GM23338 (cell line): ENCODE measurements at regions not wholly inside any gene's neighbourhood (a gene's known extent, or its start where the extent isn't known, plus 50 kb on each side); places are given as distances from the start of the nearest gene placed in this dataset.

Source experiments
- ATAC-seq: fragments of 200-7000 bp; cut with Tn5 transposase; 3 replicates; pipeline ENCODE4 v1.9.1; 2020
- DNase-seq: peaks from one replicate; pipeline ENCODE4 v3.0.0-alpha.2; 2015; ENCODE audit warnings: low spot score
- H2AFZ ChIP-seq: fragments of 200-600 bp; sonication (generic); 2 replicates; pipeline ENCODE4 v1.8.0; 2016; ENCODE audit warnings: antibody characterized with exemption, mild to moderate bottlenecking, moderate library complexity
- H3F3A ChIP-seq: fragments of 200-600 bp; sonication (generic); replicated peaks from 2 replicates; pipeline ENCODE4 v1.8.0; 2017; ENCODE audit warnings: antibody characterized with exemption, mixed run types, low read depth
- H3K27ac ChIP-seq: fragments of 200-600 bp; sonication (generic); 2 replicates; pipeline ENCODE4 v1.6.1; 2016; ENCODE audit warnings: low read depth
- H3K27me3 ChIP-seq: fragments of 200-600 bp; sonication (generic); 2 replicates; pipeline ENCODE4 v1.8.0; 2016; ENCODE audit warnings: mild to moderate bottlenecking, mixed run types, moderate library complexity; ENCODE audit not compliant: insufficient read depth
- H3K36me3 ChIP-seq: fragments of 200-600 bp; sonication (generic); 2 replicates; pipeline ENCODE4 v1.8.0; 2016; ENCODE audit warnings: mild to moderate bottlenecking; ENCODE audit not compliant: insufficient read depth
- H3K4me1 ChIP-seq: fragments of 200-600 bp; sonication (generic); 2 replicates; pipeline ENCODE4 v1.8.0; 2016; ENCODE audit warnings: mild to moderate bottlenecking, moderate library complexity; ENCODE audit not compliant: insufficient read depth
- H3K4me2 ChIP-seq: fragments of 200-600 bp; sonication (generic); 2 replicates; pipeline ENCODE4 v1.7.1; 2017; ENCODE audit warnings: mixed run types
- H3K4me3 ChIP-seq: fragments of 200-600 bp; sonication (generic); 2 replicates; pipeline ENCODE4 v1.6.1; 2016; ENCODE audit warnings: mixed run types
- H3K79me2 ChIP-seq: fragments of 200-600 bp; sonication (generic); replicated peaks from 2 replicates; pipeline ENCODE4 v1.8.0; 2017; ENCODE audit warnings: mild to moderate bottlenecking; ENCODE audit not compliant: insufficient read depth
- H3K9me2 ChIP-seq: fragments of 200-600 bp; sonication (generic); 2 replicates; pipeline ENCODE4 v1.8.0; 2017; ENCODE audit not compliant: insufficient read depth
- H4K20me1 ChIP-seq: fragments of 200-600 bp; sonication (generic); replicated peaks from 2 replicates; pipeline ENCODE4 v1.8.0; 2017; ENCODE audit warnings: mild to moderate bottlenecking; ENCODE audit not compliant: insufficient read depth
- H3K27ac Mint-ChIP-seq: 2 replicates; pipeline ENCODE4 v1.8.0; 2020; ENCODE audit warnings: inconsistent platforms, mild to moderate bottlenecking, moderate library complexity, mixed read lengths
- H3K27me3 Mint-ChIP-seq: 3 replicates; pipeline ENCODE4 v1.8.0; 2022; ENCODE audit warnings: low read depth, mild to moderate bottlenecking, moderate library complexity, mixed read lengths, inconsistent platforms; ENCODE audit not compliant: insufficient read depth, poor library complexity
- H3K36me3 Mint-ChIP-seq: 3 replicates; pipeline ENCODE4 v1.8.0; 2021; ENCODE audit warnings: low read depth, mild to moderate bottlenecking, inconsistent platforms, moderate library complexity, mixed read lengths
- H3K4me1 Mint-ChIP-seq: 3 replicates; pipeline ENCODE4 v1.8.0; 2020; ENCODE audit warnings: mild to moderate bottlenecking, inconsistent platforms, mixed read lengths
- H3K4me3 Mint-ChIP-seq: 3 replicates; pipeline ENCODE4 v1.8.0; 2021; ENCODE audit warnings: moderate library complexity, mild to moderate bottlenecking, inconsistent platforms, mixed read lengths
- H3K9me3 Mint-ChIP-seq: 3 replicates; pipeline ENCODE4 v1.8.0; 2020; ENCODE audit warnings: moderate library complexity, mild to moderate bottlenecking, inconsistent platforms, mixed read lengths
- CTCF ChIP-seq, 2 experiments: fragments of 200-600 bp in 1 of 2; sonication (generic) in 1 of 2; conservative IDR thresholded peaks; 2 replicates each; pipeline versions ENCODE4 v1.5.1 to v1.6.1; 2016 to 2017; ENCODE audit warnings: antibody characterized with exemption in 2 of 2, low read depth in 2 of 2, mild to moderate bottlenecking in 2 of 2, moderate library complexity in 1 of 2
- EZH2 ChIP-seq: fragments of 200-600 bp; sonication (generic); IDR thresholded peaks from one replicate; pipeline ENCODE4 v1.8.0; 2017; ENCODE audit warnings: antibody characterized with exemption, mild to moderate bottlenecking, low read depth; ENCODE audit not compliant: unreplicated experiment
- EZH2phosphoT487 ChIP-seq: fragments of 200-600 bp; sonication (generic); IDR thresholded peaks from one replicate; pipeline ENCODE4 v1.8.1; 2018; ENCODE audit warnings: antibody characterized with exemption; ENCODE audit not compliant: unreplicated experiment
- JUNB ChIP-seq: IDR thresholded peaks from one replicate; pipeline ENCODE4 v1.6.1; 2016; ENCODE audit warnings: antibody characterized with exemption; ENCODE audit not compliant: unreplicated experiment
- NANOG ChIP-seq: IDR thresholded peaks from 2 replicates; pipeline ENCODE4 v1.6.1; 2016; ENCODE audit warnings: antibody characterized with exemption, borderline replicate concordance
- POLR2AphosphoS5 ChIP-seq: IDR thresholded peaks from 2 replicates; pipeline ENCODE4 v1.6.1; 2016; ENCODE audit warnings: antibody characterized with exemption, low read depth
- STAT1 ChIP-seq: IDR thresholded peaks from one replicate; pipeline ENCODE4 v1.6.1; 2016; ENCODE audit warnings: antibody characterized with exemption; ENCODE audit not compliant: unreplicated experiment
- ZNF114 ChIP-seq: fragments of 250-450 bp; sonication (Bioruptor Pico); IDR thresholded peaks from 2 replicates; pipeline ENCODE4 v1.5.0; 2020; ENCODE audit warnings: mild to moderate bottlenecking, moderate library complexity
- TF ChIP-seq, protein P1 (sequence below): IDR thresholded peaks from 2 replicates; pipeline ENCODE4 v1.6.1; 2016; ENCODE audit warnings: antibody characterized with exemption
- TF ChIP-seq, protein P2 (sequence below): IDR thresholded peaks from one replicate; pipeline ENCODE4 v1.6.1; 2018; ENCODE audit warnings: antibody characterized with exemption; ENCODE audit not compliant: unreplicated experiment
- TF ChIP-seq, protein P3 (sequence below): fragments of 250-450 bp; sonication (Bioruptor Pico); IDR thresholded peaks from 2 replicates; pipeline ENCODE4 v1.5.0; 2020; ENCODE audit warnings: mild to moderate bottlenecking, moderate library complexity

GRCh38 chr2:180892091-180892490 is 88.3 kb upstream of the UBE2E3 start:
- no peak overlapping the region for H2AFZ ChIP-seq
- Mint-ChIP-seq H3K9me3 (no peaks in the 10 kb centered on the region), H3K27ac (no peak overlapping the region), H3K36me3 (no peaks in the 10 kb centered on the region), H3K4me1 (peaks cover 2% of the 10 kb centered on the region; the same call in 1 of the 3 replicates), H3K4me3 (no peak overlapping the region), H3K27me3 (peaks cover 2% of the 10 kb centered on the region)
- ATAC-seq: no peak
- H3K27ac ChIP-seq: no peak overlapping the region
- H3K36me3 ChIP-seq: no peaks in the 10 kb centered on the region
- no peak overlapping the region for H3K4me2 ChIP-seq
- no peaks in the 10 kb centered on the region for H3K4me1 ChIP-seq
- no peaks in the 10 kb centered on the region for H3K27me3 ChIP-seq
- no peaks in the 10 kb centered on the region for H3K79me2 ChIP-seq
- DNase-seq: no peak
- H3F3A ChIP-seq: no peaks in the 10 kb centered on the region
- no peaks in the 10 kb centered on the region for H4K20me1 ChIP-seq
- H3K9me2 ChIP-seq: no peaks in the 10 kb centered on the region
- TF ChIP-seq, protein P1, sequence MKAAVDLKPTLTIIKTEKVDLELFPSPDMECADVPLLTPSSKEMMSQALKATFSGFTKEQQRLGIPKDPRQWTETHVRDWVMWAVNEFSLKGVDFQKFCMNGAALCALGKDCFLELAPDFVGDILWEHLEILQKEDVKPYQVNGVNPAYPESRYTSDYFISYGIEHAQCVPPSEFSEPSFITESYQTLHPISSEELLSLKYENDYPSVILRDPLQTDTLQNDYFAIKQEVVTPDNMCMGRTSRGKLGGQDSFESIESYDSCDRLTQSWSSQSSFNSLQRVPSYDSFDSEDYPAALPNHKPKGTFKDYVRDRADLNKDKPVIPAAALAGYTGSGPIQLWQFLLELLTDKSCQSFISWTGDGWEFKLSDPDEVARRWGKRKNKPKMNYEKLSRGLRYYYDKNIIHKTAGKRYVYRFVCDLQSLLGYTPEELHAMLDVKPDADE: no peak
- TF ChIP-seq STAT1 (no peak), JUNB (no peak), ZNF114 (CRISPR knock-in tag) (no peak), POLR2AphosphoS5 (no peak)
- TF ChIP-seq, protein P2, sequence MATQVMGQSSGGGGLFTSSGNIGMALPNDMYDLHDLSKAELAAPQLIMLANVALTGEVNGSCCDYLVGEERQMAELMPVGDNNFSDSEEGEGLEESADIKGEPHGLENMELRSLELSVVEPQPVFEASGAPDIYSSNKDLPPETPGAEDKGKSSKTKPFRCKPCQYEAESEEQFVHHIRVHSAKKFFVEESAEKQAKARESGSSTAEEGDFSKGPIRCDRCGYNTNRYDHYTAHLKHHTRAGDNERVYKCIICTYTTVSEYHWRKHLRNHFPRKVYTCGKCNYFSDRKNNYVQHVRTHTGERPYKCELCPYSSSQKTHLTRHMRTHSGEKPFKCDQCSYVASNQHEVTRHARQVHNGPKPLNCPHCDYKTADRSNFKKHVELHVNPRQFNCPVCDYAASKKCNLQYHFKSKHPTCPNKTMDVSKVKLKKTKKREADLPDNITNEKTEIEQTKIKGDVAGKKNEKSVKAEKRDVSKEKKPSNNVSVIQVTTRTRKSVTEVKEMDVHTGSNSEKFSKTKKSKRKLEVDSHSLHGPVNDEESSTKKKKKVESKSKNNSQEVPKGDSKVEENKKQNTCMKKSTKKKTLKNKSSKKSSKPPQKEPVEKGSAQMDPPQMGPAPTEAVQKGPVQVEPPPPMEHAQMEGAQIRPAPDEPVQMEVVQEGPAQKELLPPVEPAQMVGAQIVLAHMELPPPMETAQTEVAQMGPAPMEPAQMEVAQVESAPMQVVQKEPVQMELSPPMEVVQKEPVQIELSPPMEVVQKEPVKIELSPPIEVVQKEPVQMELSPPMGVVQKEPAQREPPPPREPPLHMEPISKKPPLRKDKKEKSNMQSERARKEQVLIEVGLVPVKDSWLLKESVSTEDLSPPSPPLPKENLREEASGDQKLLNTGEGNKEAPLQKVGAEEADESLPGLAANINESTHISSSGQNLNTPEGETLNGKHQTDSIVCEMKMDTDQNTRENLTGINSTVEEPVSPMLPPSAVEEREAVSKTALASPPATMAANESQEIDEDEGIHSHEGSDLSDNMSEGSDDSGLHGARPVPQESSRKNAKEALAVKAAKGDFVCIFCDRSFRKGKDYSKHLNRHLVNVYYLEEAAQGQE: no peak
- no peak overlapping the region for H3K4me3 ChIP-seq

DNA sequence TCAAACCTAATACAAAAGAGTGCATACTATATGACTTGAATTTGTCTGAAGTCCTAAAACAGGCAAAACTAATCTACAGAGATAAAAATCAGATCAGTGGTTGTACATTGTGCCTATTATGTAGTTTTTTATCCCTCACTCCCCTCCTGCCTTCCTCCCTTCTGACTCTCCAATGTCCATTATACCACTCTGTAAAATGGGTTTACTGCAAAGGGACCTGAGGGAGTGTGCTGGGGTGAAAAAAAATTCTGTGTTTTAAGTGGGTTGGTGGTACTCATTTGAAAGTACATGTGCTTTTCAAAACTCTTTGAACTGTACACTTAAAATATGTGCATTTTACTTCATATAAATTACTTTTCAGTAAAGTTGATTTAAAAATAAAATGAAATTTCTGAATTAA is 89.0 kb upstream of the UBE2E3 start:
- ATAC-seq (no peak), DNase-seq (no peak)
- no peak overlapping the region for H3K27ac ChIP-seq
- H3F3A ChIP-seq: no peaks in the 10 kb centered on the region
- Mint-ChIP-seq H3K27ac (no peak overlapping the region), H3K27me3 (peaks cover 2% of the 10 kb centered on the region), H3K9me3 (no peaks in the 10 kb centered on the region), H3K36me3 (no peaks in the 10 kb centered on the region), H3K4me3 (no peak overlapping the region), H3K4me1 (peaks cover 2% of the 10 kb centered on the region; the same call in 1 of the 3 replicates)
- H2AFZ ChIP-seq: no peak overlapping the region
- no peaks in the 10 kb centered on the region for H4K20me1 ChIP-seq
- H3K4me2 ChIP-seq: no peak overlapping the region
- H3K4me1 ChIP-seq: no peaks in the 10 kb centered on the region
- H3K27me3 ChIP-seq: no peaks in the 10 kb centered on the region
- no peaks in the 10 kb centered on the region for H3K36me3 ChIP-seq
- H3K4me3 ChIP-seq: no peak overlapping the region
- H3K79me2 ChIP-seq: no peaks in the 10 kb centered on the region
- no peaks in the 10 kb centered on the region for H3K9me2 ChIP-seq
- TF ChIP-seq STAT1: no peak
- no peak for TF ChIP-seq EZH2phosphoT487
- no peak for TF ChIP-seq CTCF (conservative IDR thresholded peaks at IDR 0.05; ENCODE audit: low read depth in 2 of 2)
- TF ChIP-seq, protein P3, sequence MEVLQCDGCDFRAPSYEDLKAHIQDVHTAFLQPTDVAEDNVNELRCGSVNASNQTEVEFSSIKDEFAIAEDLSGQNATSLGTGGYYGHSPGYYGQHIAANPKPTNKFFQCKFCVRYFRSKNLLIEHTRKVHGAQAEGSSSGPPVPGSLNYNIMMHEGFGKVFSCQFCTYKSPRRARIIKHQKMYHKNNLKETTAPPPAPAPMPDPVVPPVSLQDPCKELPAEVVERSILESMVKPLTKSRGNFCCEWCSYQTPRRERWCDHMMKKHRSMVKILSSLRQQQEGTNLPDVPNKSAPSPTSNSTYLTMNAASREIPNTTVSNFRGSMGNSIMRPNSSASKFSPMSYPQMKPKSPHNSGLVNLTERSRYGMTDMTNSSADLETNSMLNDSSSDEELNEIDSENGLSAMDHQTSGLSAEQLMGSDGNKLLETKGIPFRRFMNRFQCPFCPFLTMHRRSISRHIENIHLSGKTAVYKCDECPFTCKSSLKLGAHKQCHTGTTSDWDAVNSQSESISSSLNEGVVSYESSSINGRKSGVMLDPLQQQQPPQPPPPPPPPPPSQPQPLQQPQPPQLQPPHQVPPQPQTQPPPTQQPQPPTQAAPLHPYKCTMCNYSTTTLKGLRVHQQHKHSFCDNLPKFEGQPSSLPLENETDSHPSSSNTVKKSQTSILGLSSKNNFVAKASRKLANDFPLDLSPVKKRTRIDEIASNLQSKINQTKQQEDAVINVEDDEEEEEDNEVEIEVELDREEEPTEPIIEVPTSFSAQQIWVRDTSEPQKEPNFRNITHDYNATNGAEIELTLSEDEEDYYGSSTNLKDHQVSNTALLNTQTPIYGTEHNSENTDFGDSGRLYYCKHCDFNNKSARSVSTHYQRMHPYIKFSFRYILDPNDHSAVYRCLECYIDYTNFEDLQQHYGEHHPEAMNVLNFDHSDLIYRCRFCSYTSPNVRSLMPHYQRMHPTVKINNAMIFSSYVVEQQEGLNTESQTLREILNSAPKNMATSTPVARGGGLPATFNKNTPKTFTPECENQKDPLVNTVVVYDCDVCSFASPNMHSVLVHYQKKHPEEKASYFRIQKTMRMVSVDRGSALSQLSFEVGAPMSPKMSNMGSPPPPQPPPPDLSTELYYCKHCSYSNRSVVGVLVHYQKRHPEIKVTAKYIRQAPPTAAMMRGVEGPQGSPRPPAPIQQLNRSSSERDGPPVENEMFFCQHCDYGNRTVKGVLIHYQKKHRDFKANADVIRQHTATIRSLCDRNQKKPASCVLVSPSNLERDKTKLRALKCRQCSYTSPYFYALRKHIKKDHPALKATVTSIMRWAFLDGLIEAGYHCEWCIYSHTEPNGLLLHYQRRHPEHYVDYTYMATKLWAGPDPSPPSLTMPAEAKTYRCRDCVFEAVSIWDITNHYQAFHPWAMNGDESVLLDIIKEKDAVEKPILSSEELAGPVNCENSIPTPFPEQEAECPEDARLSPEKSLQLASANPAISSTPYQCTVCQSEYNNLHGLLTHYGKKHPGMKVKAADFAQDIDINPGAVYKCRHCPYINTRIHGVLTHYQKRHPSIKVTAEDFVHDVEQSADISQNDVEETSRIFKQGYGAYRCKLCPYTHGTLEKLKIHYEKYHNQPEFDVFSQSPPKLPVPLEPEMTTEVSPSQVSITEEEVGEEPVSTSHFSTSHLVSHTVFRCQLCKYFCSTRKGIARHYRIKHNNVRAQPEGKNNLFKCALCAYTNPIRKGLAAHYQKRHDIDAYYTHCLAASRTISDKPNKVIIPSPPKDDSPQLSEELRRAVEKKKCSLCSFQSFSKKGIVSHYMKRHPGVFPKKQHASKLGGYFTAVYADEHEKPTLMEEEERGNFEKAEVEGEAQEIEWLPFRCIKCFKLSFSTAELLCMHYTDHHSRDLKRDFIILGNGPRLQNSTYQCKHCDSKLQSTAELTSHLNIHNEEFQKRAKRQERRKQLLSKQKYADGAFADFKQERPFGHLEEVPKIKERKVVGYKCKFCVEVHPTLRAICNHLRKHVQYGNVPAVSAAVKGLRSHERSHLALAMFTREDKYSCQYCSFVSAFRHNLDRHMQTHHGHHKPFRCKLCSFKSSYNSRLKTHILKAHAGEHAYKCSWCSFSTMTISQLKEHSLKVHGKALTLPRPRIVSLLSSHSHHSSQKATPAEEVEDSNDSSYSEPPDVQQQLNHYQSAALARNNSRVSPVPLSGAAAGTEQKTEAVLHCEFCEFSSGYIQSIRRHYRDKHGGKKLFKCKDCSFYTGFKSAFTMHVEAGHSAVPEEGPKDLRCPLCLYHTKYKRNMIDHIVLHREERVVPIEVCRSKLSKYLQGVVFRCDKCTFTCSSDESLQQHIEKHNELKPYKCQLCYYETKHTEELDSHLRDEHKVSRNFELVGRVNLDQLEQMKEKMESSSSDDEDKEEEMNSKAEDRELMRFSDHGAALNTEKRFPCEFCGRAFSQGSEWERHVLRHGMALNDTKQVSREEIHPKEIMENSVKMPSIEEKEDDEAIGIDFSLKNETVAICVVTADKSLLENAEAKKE: no peak
- no peak for TF ChIP-seq EZH2
- TF ChIP-seq NANOG: no peak
